Heart left ventricle (tissue), 13 donors: ENCODE measurements at regions not wholly inside any gene's neighbourhood (a gene's known extent, or its start where the extent isn't known, plus 50 kb on each side); places are given as distances from the start of the nearest gene placed in this dataset.

Experiments used
- CTCF ChIP-seq, 12 donors: fragments of 200-600 bp; sonication (generic) in 4 of 12; IDR thresholded peaks; one replicate each; pipeline versions ENCODE4 v1.5.0 to v1.8.0; 2018 to 2022; ENCODE audit warnings: antibody characterized with exemption in 12 of 12, mild to moderate bottlenecking in 5 of 12
- POLR2A ChIP-seq, 2 donors: fragments of 450-650 bp; IDR thresholded peaks; one replicate each; pipeline ENCODE4 v1.6.1; 2017; ENCODE audit warnings: antibody characterized with exemption in 2 of 2, mild to moderate bottlenecking in 2 of 2, moderate library complexity in 2 of 2
- donor health status: ischemic (EF 13 %, LVEDD 7.1; RV severe dilation, severe dysfunction).
- donor health status: DM: no; HTN: yes; CAD: no.
- donor health status: DM: no; HTN: no; CAD: no.
- donor health status: ischemic (EF 25% LVEDD 6.9; RV normal size, moderate dysfunction).
- donor health status: ischemic (EF 25% LVEDD 5.7; RV mildly dilated, moderate dysfunction).
- donor health status: ischemic (EF 35%, LVEDD 5.7; RV mildly dilated, moderate dysfunction).
- donor health status: nonischemic (EF 11% LVEDD 7.7; RV severe dilation, severe dysfunction).
- donor health status: DM: yes; HTN: yes; CAD: no.
- donor health status: PGD.
- donor health status: ischemic (EF 29% LVEDD 5.4; RV normal size, mild dysfunction).
- donor health status: nonischemic (EF 23%, LVEDD 6.1; RV moderate dilation, normal function).

DNA sequence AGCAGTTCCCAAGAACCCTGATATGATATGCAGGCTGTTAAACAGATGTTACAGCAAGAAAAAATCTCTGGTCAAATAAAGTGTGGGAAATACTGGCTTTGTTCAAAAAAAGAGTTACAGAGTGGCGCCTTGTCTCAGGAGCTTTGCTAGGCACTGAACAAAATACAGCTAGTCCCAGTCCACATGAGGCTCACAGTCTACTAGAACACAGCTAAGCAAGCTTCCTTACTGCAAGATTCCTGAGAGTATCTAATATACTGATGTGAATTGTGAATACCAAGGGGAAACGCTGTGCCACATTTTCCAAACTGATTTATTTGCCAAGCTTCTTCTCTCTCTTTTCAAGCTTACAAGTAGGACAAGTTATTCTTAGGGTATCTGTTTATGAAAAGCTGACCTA lies 188.8 kb upstream of the NABP1 start:
- no peak for TF ChIP-seq CTCF (IDR thresholded peaks at IDR 0.05)
- no peak for TF ChIP-seq POLR2A (IDR thresholded peaks at IDR 0.05)
